Testis (tissue), 2 donors: ENCODE measurements at regions not wholly inside any gene's neighbourhood (a gene's known extent, or its start where the extent isn't known, plus 50 kb on each side); places are given as distances from the start of the nearest gene placed in this dataset.

Experiments used
- CTCF ChIP-seq, 3 experiments: fragments of 450-650 bp in 2 of 3; fragments of 200-600 bp in 1 of 3; sonication (generic) in 1 of 3; IDR thresholded peaks; one replicate each; pipeline ENCODE4 v1.5.1; 2016 to 2019; ENCODE audit warnings: antibody characterized with exemption in 3 of 3, mild to moderate bottlenecking in 2 of 3, moderate library complexity in 1 of 3
- POLR2A ChIP-seq: fragments of 450-650 bp; IDR thresholded peaks from one replicate; pipeline ENCODE4 v1.6.1; 2017; ENCODE audit warnings: antibody characterized with exemption, mild to moderate bottlenecking, moderate library complexity

- TF ChIP-seq CTCF (IDR thresholded peaks at IDR 0.05) (no peak), POLR2A (no peak)
Measured at GRCh38 chr4:153111426-153112040, 92.7 kb upstream of the TRIM2 start.
